Calu3 (cell line): ENCODE measurements at regions not wholly inside any gene's neighbourhood (a gene's known extent, or its start where the extent isn't known, plus 50 kb on each side); places are given as distances from the start of the nearest gene placed in this dataset.

Experiments used
- BruUV-seq: library from RNA; stranded (reverse); fragments of 400-500 nt; replicated peaks from 2 replicates; lab custom pipeline; 2021; lab: Mats Ljungman, UMichigan
- CTCF ChIA-PET: fragments of 300-600 bp; sonication (Branson Sonifier 250); formaldehyde crosslinking; loops from one replicate; lab custom pipeline; 2022; ENCODE audit warnings: antibody characterized with exemption; lab: Charles Lee
- DNase-seq: peaks from one replicate; pipeline ENCODE4 v3.0.0; 2022
- H3K27ac Mint-ChIP-seq: one replicate; pipeline ENCODE4 v1.8.0; 2022; ENCODE audit warnings: mixed read lengths; ENCODE audit not compliant: unreplicated experiment
- H3K27me3 Mint-ChIP-seq: one replicate; pipeline ENCODE4 v1.8.0; 2022; ENCODE audit warnings: mixed read lengths; ENCODE audit not compliant: unreplicated experiment
- H3K36me3 Mint-ChIP-seq: one replicate; pipeline ENCODE4 v1.8.0; 2022; ENCODE audit warnings: mild to moderate bottlenecking, moderate library complexity, mixed read lengths; ENCODE audit not compliant: insufficient read depth, unreplicated experiment
- H3K4me1 Mint-ChIP-seq: one replicate; pipeline ENCODE4 v1.8.0; 2022; ENCODE audit warnings: mild to moderate bottlenecking, low read depth, mixed read lengths; ENCODE audit not compliant: unreplicated experiment
- H3K4me3 Mint-ChIP-seq: one replicate; pipeline ENCODE4 v1.8.0; 2022; ENCODE audit warnings: mild to moderate bottlenecking, low read depth, moderate library complexity, mixed read lengths; ENCODE audit not compliant: unreplicated experiment
- H3K9me3 Mint-ChIP-seq: one replicate; pipeline ENCODE4 v1.8.0; 2022; ENCODE audit warnings: low read depth, mixed read lengths; ENCODE audit not compliant: unreplicated experiment
- intact Hi-C: fragments of 100-400 bp; cut with micrococcal nuclease; formaldehyde crosslinking; loops from one replicate; pipeline ENCODE4 v1.10.0; 2022; ENCODE audit not compliant: unreplicated experiment
- TF ChIP-seq, protein P1 (sequence below): fragments of 200-600 bp; IDR thresholded peaks from one replicate; pipeline ENCODE4 v1.8.0; 2022; ENCODE audit warnings: antibody characterized with exemption; ENCODE audit not compliant: unreplicated experiment

DNA sequence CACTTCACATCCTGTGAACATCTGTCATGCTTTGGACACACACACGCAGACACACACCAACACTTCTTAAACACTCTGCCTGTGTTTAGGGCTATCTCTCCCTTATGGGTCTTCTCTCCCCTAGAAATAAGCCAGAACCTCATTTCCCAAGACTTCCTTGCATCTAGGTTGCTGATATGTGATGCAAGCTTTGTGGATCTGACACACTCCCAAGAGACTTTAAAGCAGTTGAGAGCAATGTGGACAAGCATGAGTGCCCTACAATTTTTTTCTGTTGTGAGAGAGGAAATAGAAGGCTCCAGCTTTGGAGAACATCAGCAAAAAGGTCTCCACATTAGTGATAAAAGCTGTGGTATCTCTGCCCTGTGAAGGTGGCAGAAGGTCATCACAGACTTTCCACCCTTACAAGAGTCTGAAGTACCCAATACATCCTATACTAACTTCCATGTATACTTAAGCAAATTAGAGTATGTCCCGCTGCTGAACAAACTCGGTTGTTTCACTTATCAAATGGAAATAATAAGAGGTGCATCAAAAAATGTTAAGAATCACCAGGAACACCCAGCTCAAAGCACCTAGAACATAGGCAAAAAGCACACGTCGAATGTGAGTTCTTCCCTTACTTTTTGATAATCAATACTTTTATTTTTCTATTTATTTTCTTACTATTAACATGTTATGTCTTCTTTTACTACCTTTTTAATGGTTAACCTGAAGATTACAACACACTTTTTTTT is 267.6 kb downstream of the SETD4 start:
- Mint-ChIP-seq H3K27me3 (no peaks in the 10 kb centered on the region), H3K9me3 (no peaks in the 10 kb centered on the region), H3K27ac (no peak overlapping the region), H3K4me1 (peaks cover 16% of the 10 kb centered on the region), H3K4me3 (no peak overlapping the region), H3K36me3 (no peaks in the 10 kb centered on the region)
- intact Hi-C loops: no loop called here
- CTCF ChIA-PET: interaction anchor here (0.7 kb wide), 1 partner anchor 26 kb away, joined by 6 read pairs; no protein-coding TSS in a partner anchor
- TF ChIP-seq, protein P1, sequence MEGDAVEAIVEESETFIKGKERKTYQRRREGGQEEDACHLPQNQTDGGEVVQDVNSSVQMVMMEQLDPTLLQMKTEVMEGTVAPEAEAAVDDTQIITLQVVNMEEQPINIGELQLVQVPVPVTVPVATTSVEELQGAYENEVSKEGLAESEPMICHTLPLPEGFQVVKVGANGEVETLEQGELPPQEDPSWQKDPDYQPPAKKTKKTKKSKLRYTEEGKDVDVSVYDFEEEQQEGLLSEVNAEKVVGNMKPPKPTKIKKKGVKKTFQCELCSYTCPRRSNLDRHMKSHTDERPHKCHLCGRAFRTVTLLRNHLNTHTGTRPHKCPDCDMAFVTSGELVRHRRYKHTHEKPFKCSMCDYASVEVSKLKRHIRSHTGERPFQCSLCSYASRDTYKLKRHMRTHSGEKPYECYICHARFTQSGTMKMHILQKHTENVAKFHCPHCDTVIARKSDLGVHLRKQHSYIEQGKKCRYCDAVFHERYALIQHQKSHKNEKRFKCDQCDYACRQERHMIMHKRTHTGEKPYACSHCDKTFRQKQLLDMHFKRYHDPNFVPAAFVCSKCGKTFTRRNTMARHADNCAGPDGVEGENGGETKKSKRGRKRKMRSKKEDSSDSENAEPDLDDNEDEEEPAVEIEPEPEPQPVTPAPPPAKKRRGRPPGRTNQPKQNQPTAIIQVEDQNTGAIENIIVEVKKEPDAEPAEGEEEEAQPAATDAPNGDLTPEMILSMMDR: no peak
- no TSS peak for BruUV-seq
- no peak for DNase-seq

DNA sequence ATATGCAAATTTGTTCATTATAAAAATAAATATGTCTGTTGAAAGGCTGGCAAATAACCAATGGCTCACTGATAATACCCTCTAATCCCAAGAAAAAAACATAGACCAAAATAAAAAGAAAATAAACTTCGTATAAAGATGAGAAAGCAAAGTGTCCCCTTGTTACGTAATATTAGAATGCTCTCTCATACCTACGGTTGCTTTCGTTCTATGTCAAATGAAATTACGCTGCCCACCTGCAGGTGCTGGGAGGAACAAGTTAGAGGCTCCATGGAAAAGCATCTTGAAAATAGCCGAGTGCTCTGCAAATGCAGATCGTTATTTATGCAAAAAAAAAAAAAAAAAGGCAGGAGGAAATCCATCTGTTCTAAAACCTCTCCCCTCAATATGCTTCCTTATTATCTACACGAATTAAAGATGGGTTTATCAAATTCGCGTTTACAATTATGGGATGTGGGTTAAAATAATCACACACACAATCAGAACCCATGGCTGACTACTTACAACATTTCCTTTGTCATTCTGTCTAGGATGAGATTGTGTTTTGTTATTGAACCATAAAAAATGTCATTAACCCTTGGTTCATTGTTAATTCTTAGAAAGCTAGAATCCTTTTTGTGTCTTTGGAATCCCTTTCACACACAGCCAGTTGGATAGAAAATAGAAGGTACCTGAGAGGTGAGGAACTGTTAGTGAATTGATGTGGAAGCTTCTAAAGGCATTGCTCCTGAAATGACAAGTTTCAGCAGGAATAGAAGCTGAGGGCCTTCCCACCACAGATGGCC is 268.6 kb downstream of the SETD4 start:
- Mint-ChIP-seq H3K4me3 (no peak overlapping the region), H3K4me1 (peaks cover 6% of the 10 kb centered on the region), H3K27ac (no peak overlapping the region), H3K36me3 (no peaks in the 10 kb centered on the region), H3K27me3 (no peaks in the 10 kb centered on the region), H3K9me3 (no peaks in the 10 kb centered on the region)
- TF ChIP-seq, protein P1: no peak
- CTCF ChIA-PET: no interaction called here
- intact Hi-C loops: no loop called here
- DNase-seq: no peak
- no TSS peak for BruUV-seq

DNA sequence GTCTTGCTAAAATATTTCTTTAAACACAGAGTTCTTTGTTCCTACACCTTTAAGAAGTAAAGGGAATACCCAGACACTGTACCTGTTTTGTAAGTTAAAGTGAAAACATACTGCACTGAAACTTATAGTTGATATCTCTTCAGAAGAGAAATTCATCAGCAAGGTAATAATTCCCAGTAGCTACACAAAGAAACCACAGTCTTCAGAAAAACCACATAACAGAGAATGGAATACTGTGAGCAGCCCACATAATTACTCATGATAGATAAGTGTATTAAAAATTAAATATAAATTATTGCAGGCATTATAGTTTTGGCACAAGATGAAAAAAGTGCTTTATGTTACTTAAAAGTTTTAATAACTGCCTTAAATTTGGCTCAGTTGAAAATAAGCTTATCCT is 276.6 kb downstream of the SETD4 start:
- Mint-ChIP-seq H3K4me3 (no peak overlapping the region), H3K27me3 (peaks cover 11% of the 10 kb centered on the region), H3K4me1 (peaks cover 8% of the 10 kb centered on the region), H3K9me3 (no peaks in the 10 kb centered on the region), H3K36me3 (no peaks in the 10 kb centered on the region), H3K27ac (no peak overlapping the region)
- BruUV-seq: no TSS peak
- no peak for DNase-seq
- CTCF ChIA-PET: interaction anchor here (1.2 kb wide), 1 partner anchor 45 kb away, joined by 3 read pairs; no protein-coding TSS in a partner anchor
- TF ChIP-seq, protein P1: no peak
- intact Hi-C loops: no loop called here

DNA sequence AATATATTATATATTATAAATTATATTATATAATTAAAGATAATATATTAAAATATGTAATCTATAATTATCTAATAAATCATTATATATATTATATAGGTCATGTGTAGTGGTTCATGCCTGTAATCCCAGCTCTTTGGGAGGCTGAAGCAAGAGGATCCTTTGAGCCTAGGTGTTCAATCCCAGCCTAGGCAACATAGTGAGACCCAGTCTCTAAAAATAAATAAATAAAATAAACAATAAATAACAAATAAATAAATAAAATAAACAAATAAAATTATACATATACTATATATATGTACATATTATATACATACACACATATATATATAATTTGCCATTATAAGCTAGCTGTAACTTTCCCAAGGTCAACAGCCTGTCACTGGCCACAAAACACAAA is 277.7 kb downstream of the SETD4 start:
- no peaks in the 10 kb centered on the region for H3K9me3 Mint-ChIP-seq
- intact Hi-C loops: no loop called here
- H3K4me1 Mint-ChIP-seq: peaks cover 8% of the 10 kb centered on the region
- TF ChIP-seq, protein P1: no peak
- BruUV-seq: no TSS peak
- no peak overlapping the region for H3K27ac Mint-ChIP-seq
- H3K27me3 Mint-ChIP-seq: peaks cover 11% of the 10 kb centered on the region
- no peak for DNase-seq
- no peak overlapping the region for H3K4me3 Mint-ChIP-seq
- H3K36me3 Mint-ChIP-seq: no peaks in the 10 kb centered on the region
- CTCF ChIA-PET: no interaction called here
